HUES64 (cell line): ENCODE measurements at regions not wholly inside any gene's neighbourhood (a gene's known extent, or its start where the extent isn't known, plus 50 kb on each side); places are given as distances from the start of the nearest gene placed in this dataset.
"Not testable (repeated sequence)": the region's sequence is repeated elsewhere in the genome, so short reads cannot be mapped to it uniquely, and the experiment has no call there.

Experiments
- H3K27ac ChIP-seq: 2 replicates; pipeline ENCODE4 v1.7.0; 2013; ENCODE audit warnings: low read depth, low read length, inconsistent platforms
- H3K27me3 ChIP-seq: 2 replicates; pipeline ENCODE4 v1.6.1; 2013; ENCODE audit warnings: mild to moderate bottlenecking, low read length; ENCODE audit not compliant: insufficient read depth
- H3K36me3 ChIP-seq: 2 replicates; pipeline ENCODE4 v1.6.1; 2013; ENCODE audit warnings: mild to moderate bottlenecking, low read length; ENCODE audit not compliant: insufficient read depth
- H3K4me1 ChIP-seq: 2 replicates; pipeline ENCODE4 v1.6.1; 2013; ENCODE audit warnings: mild to moderate bottlenecking, low read length, moderate library complexity; ENCODE audit not compliant: insufficient read depth
- H3K4me3 ChIP-seq: 2 replicates; pipeline ENCODE4 v1.5.1; 2013; ENCODE audit warnings: mild to moderate bottlenecking, low read length, moderate library complexity
- H3K9ac ChIP-seq: 2 replicates; pipeline ENCODE4 v1.6.1; 2013; ENCODE audit warnings: mild to moderate bottlenecking, low read depth, low read length
- H3K9me3 ChIP-seq: 2 replicates; pipeline ENCODE4 v1.6.1; 2013; ENCODE audit warnings: low read depth, low read length; ENCODE audit not compliant: insufficient read depth
- WGBS: fragments of 150-250, 120-280 bp; methylation state at CpG from one replicate; pipeline ENCODE4 v1.1.7; 2013; ENCODE audit warnings: missing lambda C conversion rate; 5-methylcytosine and 5-hydroxymethylcytosine counted together

- H3K9me3 ChIP-seq, H3K27me3 ChIP-seq, H3K4me1 ChIP-seq, H3K9ac ChIP-seq, H3K36me3 ChIP-seq, H3K27ac ChIP-seq, H3K4me3 ChIP-seq: not testable (repeated sequence)
- WGBS = 95% methylated on average over 17 of the region's 17 CpGs
Observed at GRCh38 chr7:88556441-88556840, 203.1 kb upstream of the ZNF804B start.

- 100% methylated on average over 1 of the region's 4 CpGs for WGBS
- not testable (repeated sequence) for H3K9me3 ChIP-seq, H3K27ac ChIP-seq, H3K9ac ChIP-seq, H3K4me1 ChIP-seq, H3K36me3 ChIP-seq, H3K4me3 ChIP-seq, H3K27me3 ChIP-seq
Observed at GRCh38 chr7:88554847-88555246, 204.7 kb upstream of the ZNF804B start.

- Histone ChIP-seq H3K27ac (no peak overlapping the region), H3K4me1 (no peaks in the 10 kb centered on the region), H3K36me3 (no peaks in the 10 kb centered on the region), H3K9me3 (peaks cover 23% of the 10 kb centered on the region), H3K9ac (no peak overlapping the region), H3K27me3 (no peaks in the 10 kb centered on the region), H3K4me3 (no peak overlapping the region)
Observed at GRCh38 chr7:88548399-88548798, 211.1 kb upstream of the ZNF804B start.

GRCh38 chr7:88546808-88547207 lies 212.7 kb upstream of the ZNF804B start:
- H3K9me3 ChIP-seq = peaks cover 23% of the 10 kb centered on the region
- 51% methylated on average over 2 of the region's 2 CpGs for WGBS
- H3K4me3 ChIP-seq = no peak overlapping the region
- H3K36me3 ChIP-seq = no peaks in the 10 kb centered on the region
- no peak overlapping the region for H3K9ac ChIP-seq
- H3K4me1 ChIP-seq = no peaks in the 10 kb centered on the region
- H3K27ac ChIP-seq = no peak overlapping the region
- H3K27me3 ChIP-seq = no peaks in the 10 kb centered on the region

DNA sequence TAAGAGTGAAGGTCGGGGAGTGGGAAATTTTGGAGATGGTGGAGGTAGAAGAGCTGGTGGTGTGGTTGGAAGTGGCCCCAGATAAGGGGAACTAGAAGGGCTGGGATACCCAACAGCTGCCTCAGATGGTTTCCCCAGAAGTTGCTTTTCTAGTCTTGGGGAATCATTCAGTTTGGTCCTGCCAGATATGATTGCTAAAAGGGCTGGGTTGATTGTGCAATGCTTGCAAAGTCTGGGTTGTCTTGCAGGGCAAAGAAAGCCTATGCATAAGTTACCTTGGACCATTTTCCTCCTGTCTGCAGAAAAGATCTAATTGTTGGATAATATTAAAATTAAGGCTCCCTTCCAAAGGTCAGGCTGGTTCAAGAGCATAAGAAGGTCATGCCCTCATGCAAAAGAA lies 213.8 kb upstream of the ZNF804B start:
- Histone ChIP-seq H3K4me3 (no peak overlapping the region), H3K27ac (no peak overlapping the region), H3K36me3 (no peaks in the 10 kb centered on the region), H3K4me1 (no peaks in the 10 kb centered on the region), H3K9ac (no peak overlapping the region), H3K27me3 (no peaks in the 10 kb centered on the region), H3K9me3 (peaks cover 23% of the 10 kb centered on the region)
- WGBS = 91% methylated on average over 1 of the region's 1 CpG

DNA sequence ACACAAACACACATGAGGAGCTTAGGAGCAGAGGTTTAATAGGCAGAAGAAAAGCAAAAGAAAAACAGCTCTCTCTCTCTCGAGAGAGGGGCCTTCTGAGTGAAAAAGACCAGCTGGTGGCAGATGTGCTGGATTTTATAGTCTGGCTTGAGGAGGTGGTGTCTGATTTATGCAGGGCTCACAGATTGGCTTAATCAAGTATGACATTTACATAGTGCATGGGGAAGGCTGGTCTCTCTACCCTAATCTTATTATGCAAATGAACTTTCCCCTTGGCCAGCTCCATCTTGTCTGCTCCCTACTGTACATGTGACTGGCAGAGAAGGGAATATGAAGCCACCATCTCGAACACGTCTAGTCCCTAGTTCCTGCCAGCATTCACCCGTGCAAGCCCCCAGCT lies 219.5 kb upstream of the ZNF804B start:
- H3K27ac ChIP-seq = no peak overlapping the region
- no peaks in the 10 kb centered on the region for H3K36me3 ChIP-seq
- peaks cover 10% of the 10 kb centered on the region; the same call in 1 of the 2 replicates for H3K9me3 ChIP-seq
- H3K4me3 ChIP-seq = no peak overlapping the region
- H3K4me1 ChIP-seq = no peaks in the 10 kb centered on the region
- WGBS = 97% methylated on average over 3 of the region's 4 CpGs
- H3K9ac ChIP-seq = no peak overlapping the region
- H3K27me3 ChIP-seq = no peaks in the 10 kb centered on the region

- H3K4me3 ChIP-seq = no peak overlapping the region
- no peaks in the 10 kb centered on the region for H3K36me3 ChIP-seq
- no peaks in the 10 kb centered on the region for H3K27me3 ChIP-seq
- H3K9ac ChIP-seq = no peak overlapping the region
- 97% methylated on average over 2 of the region's 2 CpGs for WGBS
- H3K4me1 ChIP-seq = no peaks in the 10 kb centered on the region
- H3K27ac ChIP-seq = no peak overlapping the region
- peaks cover 7% of the 10 kb centered on the region; the same call in 1 of the 2 replicates for H3K9me3 ChIP-seq
Observed at GRCh38 chr7:88539518-88539917, 220.0 kb upstream of the ZNF804B start.

DNA sequence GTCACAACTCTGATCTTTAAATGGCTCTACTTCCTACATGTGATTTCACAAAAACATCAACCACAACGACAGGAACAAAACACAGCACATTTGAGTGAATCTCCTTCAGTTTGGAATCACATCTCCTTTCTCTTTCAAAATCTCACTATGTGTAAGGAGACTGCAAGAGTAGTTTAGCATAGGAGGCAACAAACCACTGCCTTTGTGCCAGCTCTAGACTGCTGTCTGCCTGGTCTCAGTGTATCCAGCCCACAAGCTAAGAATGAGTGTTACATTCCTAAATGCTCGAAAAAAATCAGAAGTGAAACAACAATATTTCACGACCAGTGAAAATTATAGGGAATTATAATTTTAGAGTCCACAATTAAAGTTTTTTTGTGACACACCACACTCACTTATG lies 217.0 kb upstream of the STEAP4 start:
- H3K9me3 ChIP-seq = no peaks in the 10 kb centered on the region
- H3K4me1 ChIP-seq = no peaks in the 10 kb centered on the region
- H3K4me3 ChIP-seq = no peak overlapping the region
- no peak overlapping the region for H3K27ac ChIP-seq
- no peaks in the 10 kb centered on the region for H3K36me3 ChIP-seq
- H3K9ac ChIP-seq = no peak overlapping the region
- H3K27me3 ChIP-seq = no peaks in the 10 kb centered on the region
- 92% methylated on average over 2 of the region's 3 CpGs for WGBS

DNA sequence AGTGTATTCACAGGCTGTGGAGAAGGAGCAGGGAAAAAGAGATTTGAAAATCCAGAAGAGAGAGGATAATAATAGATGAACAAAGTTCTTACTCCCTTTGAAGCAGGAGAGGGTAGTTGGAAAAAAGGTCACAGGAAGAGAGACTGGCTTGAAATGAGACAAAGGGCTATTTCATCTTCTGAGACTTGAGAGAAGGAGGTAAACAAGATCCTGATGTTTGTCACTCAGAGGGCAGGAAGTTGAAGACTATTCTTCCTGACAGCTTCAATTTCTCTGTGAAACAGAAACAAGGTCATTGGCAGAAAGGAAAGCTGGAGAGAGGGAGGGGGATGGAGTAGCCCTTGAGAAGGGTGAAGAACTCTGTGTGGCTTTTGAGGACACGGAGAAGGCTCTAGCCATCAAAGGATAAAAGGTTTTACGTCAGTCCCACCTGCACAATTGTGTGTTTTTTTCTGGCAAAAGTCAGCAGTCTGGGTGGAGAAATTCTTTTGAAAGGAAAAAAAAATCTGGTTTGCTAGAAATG lies 216.1 kb upstream of the STEAP4 start:
- no peaks in the 10 kb centered on the region for H3K4me1 ChIP-seq
- no peak overlapping the region for H3K9ac ChIP-seq
- H3K4me3 ChIP-seq = no peak overlapping the region
- no peaks in the 10 kb centered on the region for H3K9me3 ChIP-seq
- WGBS = 80% methylated on average over 2 of the region's 2 CpGs
- H3K27me3 ChIP-seq = no peaks in the 10 kb centered on the region
- no peaks in the 10 kb centered on the region for H3K36me3 ChIP-seq
- no peak overlapping the region for H3K27ac ChIP-seq

GRCh38 chr7:88516429-88516828 lies 209.7 kb upstream of the STEAP4 start:
- Histone ChIP-seq H3K36me3 (no peaks in the 10 kb centered on the region), H3K9ac (no peak overlapping the region), H3K4me3 (no peak overlapping the region), H3K27me3 (no peaks in the 10 kb centered on the region), H3K4me1 (no peaks in the 10 kb centered on the region), H3K9me3 (no peaks in the 10 kb centered on the region), H3K27ac (no peak overlapping the region)
- 80% methylated on average over 1 of the region's 1 CpG for WGBS

- H3K36me3 ChIP-seq = no peaks in the 10 kb centered on the region
- H3K27ac ChIP-seq = no peak overlapping the region
- WGBS = 89% methylated on average over 1 of the region's 1 CpG
- no peaks in the 10 kb centered on the region for H3K9me3 ChIP-seq
- no peaks in the 10 kb centered on the region for H3K27me3 ChIP-seq
- H3K9ac ChIP-seq = no peak overlapping the region
- no peaks in the 10 kb centered on the region for H3K4me1 ChIP-seq
- H3K4me3 ChIP-seq = no peak overlapping the region
Observed at GRCh38 chr7:88515301-88515700, 208.6 kb upstream of the STEAP4 start.

DNA sequence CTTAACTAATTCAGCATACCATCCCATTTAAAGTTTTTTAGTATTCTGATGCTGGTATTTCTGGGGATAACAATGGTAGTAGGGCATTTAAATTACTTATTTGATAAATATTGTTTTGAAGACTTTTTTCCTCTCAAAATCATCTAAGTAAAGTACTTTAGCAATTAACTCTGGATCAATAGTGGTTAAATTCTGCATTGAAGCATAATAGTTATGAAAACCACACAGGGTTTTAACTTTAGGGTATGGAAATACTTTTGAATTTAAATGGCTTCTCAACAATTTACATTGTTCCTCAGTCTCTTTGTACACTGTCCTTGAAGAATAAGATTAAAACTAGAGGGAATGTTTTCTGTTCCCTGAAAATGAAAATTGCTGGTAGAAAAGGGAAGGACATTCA lies 202.6 kb upstream of the STEAP4 start:
- no peaks in the 10 kb centered on the region for H3K9me3 ChIP-seq
- H3K9ac ChIP-seq = no peak overlapping the region
- no peak overlapping the region for H3K27ac ChIP-seq
- no peaks in the 10 kb centered on the region for H3K36me3 ChIP-seq
- H3K4me1 ChIP-seq = no peaks in the 10 kb centered on the region
- H3K4me3 ChIP-seq = no peak overlapping the region
- H3K27me3 ChIP-seq = no peaks in the 10 kb centered on the region
